Occipital lobe (tissue), 1 donor: ENCODE measurements at regions not wholly inside any gene's neighbourhood (a gene's known extent, or its start where the extent isn't known, plus 50 kb on each side); places are given as distances from the start of the nearest gene placed in this dataset.

Experiments used
- DNase-seq: peaks from one replicate; lab custom pipeline; 2025; lab: John Stamatoyannopoulos, UW

GRCh38 chr2:43055985-43056384, 170.4 kb downstream of the ZFP36L2 start:
- DNase-seq, result no peak

GRCh38 chr2:43055086-43055912, 171.1 kb downstream of the ZFP36L2 start:
- DNase-seq, result no peak

GRCh38 chr2:43054367-43054766, 172.0 kb downstream of the ZFP36L2 start:
- no peak for DNase-seq

- no peak for DNase-seq
These were observed 173.5 kb downstream of the ZFP36L2 start for GRCh38 chr2:43052944-43053306.

- no peak for DNase-seq
These were observed 174.0 kb downstream of the ZFP36L2 start for GRCh38 chr2:43052204-43052943.

- no peak for DNase-seq
These were observed 175.1 kb downstream of the ZFP36L2 start for GRCh38 chr2:43051338-43051737.

- DNase-seq, result no peak
These were observed 175.5 kb downstream of the ZFP36L2 start for GRCh38 chr2:43050866-43051265.

GRCh38 chr2:43049836-43050801, 176.3 kb downstream of the ZFP36L2 start:
- no peak for DNase-seq

GRCh38 chr2:43047187-43047780, 179.1 kb downstream of the ZFP36L2 start:
- DNase-seq, result no peak

- DNase-seq, result no peak
These were observed 180.5 kb downstream of the ZFP36L2 start for GRCh38 chr2:43045866-43046265.

- no peak for DNase-seq
These were observed 182.2 kb downstream of the ZFP36L2 start for GRCh38 chr2:43044093-43044681.

- no peak for DNase-seq
These were observed 182.9 kb downstream of the ZFP36L2 start for GRCh38 chr2:43043553-43043870.

- no peak for DNase-seq
These were observed 184.6 kb downstream of the ZFP36L2 start for GRCh38 chr2:43041661-43042360.

GRCh38 chr2:43041173-43041591, 185.2 kb downstream of the ZFP36L2 start:
- DNase-seq, result no peak

GRCh38 chr2:43040084-43040854, 186.1 kb downstream of the ZFP36L2 start:
- no peak for DNase-seq

GRCh38 chr2:43039376-43040080, 186.9 kb downstream of the ZFP36L2 start:
- DNase-seq, result no peak

- DNase-seq, result no peak
These were observed 187.7 kb downstream of the ZFP36L2 start for GRCh38 chr2:43038696-43039094.

- no peak for DNase-seq
These were observed 188.2 kb downstream of the ZFP36L2 start for GRCh38 chr2:43038034-43038695.
